Lower leg skin (tissue), 3 donors: ENCODE measurements at regions not wholly inside any gene's neighbourhood (a gene's known extent, or its start where the extent isn't known, plus 50 kb on each side); places are given as distances from the start of the nearest gene placed in this dataset.

Experiments
- CTCF ChIP-seq, 3 donors: fragments of 450-650 bp; IDR thresholded peaks; one replicate each; pipeline ENCODE4 v1.5.1; 2016; ENCODE audit warnings: antibody characterized with exemption in 3 of 3, mild to moderate bottlenecking in 3 of 3, moderate library complexity in 2 of 3
- POLR2A ChIP-seq, 2 donors: fragments of 450-650 bp; IDR thresholded peaks; one replicate each; pipeline ENCODE4 v1.6.1; 2016 to 2017; ENCODE audit warnings: antibody characterized with exemption in 2 of 2, mild to moderate bottlenecking in 1 of 2, moderate library complexity in 1 of 2

DNA sequence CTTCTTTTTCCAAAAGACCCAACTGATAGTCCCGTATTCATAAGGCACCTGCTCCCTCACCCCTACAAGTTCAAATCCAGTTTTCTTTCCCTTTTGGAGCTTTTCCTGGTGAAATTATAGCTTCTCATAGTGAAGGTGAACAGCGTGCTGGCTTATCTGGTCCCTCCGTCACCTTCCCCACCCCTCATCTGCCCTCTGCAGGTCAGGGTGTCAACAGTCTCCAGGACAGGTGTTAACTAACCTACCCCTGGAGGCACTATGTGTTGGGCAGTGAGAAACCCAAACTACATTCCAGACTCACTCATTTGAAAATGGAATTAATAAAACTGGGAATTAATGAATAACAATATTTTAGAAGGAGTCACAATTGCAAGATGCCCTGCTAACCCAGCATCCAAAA is 109.0 kb upstream of the TAS2R1 start:
- TF ChIP-seq CTCF (IDR thresholded peaks at IDR 0.05) (no peak), POLR2A (IDR thresholded peaks at IDR 0.05) (no peak)
